ENCODE measurements at regions not wholly inside any gene's neighbourhood (a gene's known extent, or its start where the extent isn't known, plus 50 kb on each side); places are given as distances from the start of the nearest gene placed in this dataset.

- TF ChIP-seq CTCF (IDR thresholded peaks at IDR 0.05; ENCODE audit: low read depth, low read length, missing control alignments) = no peak
- no peak overlapping the region for H3K4me3 ChIP-seq (ENCODE audit: low read depth, low read length)
- no peak overlapping the region for H3K27ac ChIP-seq
- in situ Hi-C loops (cut with HindIII; ENCODE audit: low pct_ligation_motif_present, low sequenced_read_pairs) = no loop called here
- H3K27me3 ChIP-seq (replicated peaks) = no peaks in the 10 kb centered on the region
- H3K36me3 ChIP-seq (replicated peaks) = no peaks in the 10 kb centered on the region
- no peak for DNase-seq
These were observed 127.1 kb upstream of the PRPS1L1 start for GRCh38 chr7:18154726-18155125.

GRCh38 chr7:18157233-18157632 lies 129.6 kb upstream of the PRPS1L1 start:
- in situ Hi-C loops (cut with HindIII; ENCODE audit: low pct_ligation_motif_present, low sequenced_read_pairs) = no loop called here
- Histone ChIP-seq H3K27ac (no peak overlapping the region), H3K36me3 (replicated peaks) (no peaks in the 10 kb centered on the region), H3K4me3 (ENCODE audit: low read depth, low read length) (no peak overlapping the region), H3K27me3 (replicated peaks) (no peaks in the 10 kb centered on the region)
- DNase-seq = no peak
- TF ChIP-seq CTCF (IDR thresholded peaks at IDR 0.05; ENCODE audit: low read depth, low read length, missing control alignments) = no peak

- TF ChIP-seq CTCF (IDR thresholded peaks at IDR 0.05; ENCODE audit: low read depth, low read length, missing control alignments) = no peak
- no peaks in the 10 kb centered on the region for H3K36me3 ChIP-seq (replicated peaks)
These were observed 135.0 kb upstream of the PRPS1L1 start for GRCh38 chr7:18162657-18163056.

GRCh38 chr7:18163091-18163490 lies 135.4 kb upstream of the PRPS1L1 start:
- no peak overlapping the region for H3K4me3 ChIP-seq (ENCODE audit: low read depth, low read length)
- DNase-seq = no peak
- H3K27ac ChIP-seq = no peak overlapping the region
- no peaks in the 10 kb centered on the region for H3K36me3 ChIP-seq (replicated peaks)
- no peak for TF ChIP-seq CTCF (IDR thresholded peaks at IDR 0.05; ENCODE audit: low read depth, low read length, missing control alignments)
- H3K27me3 ChIP-seq (replicated peaks) = no peaks in the 10 kb centered on the region
- in situ Hi-C loops (cut with HindIII; ENCODE audit: low pct_ligation_motif_present, low sequenced_read_pairs) = no loop called here

More at GRCh38 chr7:18162657-18163056, 135.0 kb upstream of the PRPS1L1 start:
- Histone ChIP-seq H3K27ac (no peak overlapping the region), H3K4me3 (ENCODE audit: low read depth, low read length) (no peak overlapping the region), H3K27me3 (replicated peaks) (no peaks in the 10 kb centered on the region)
- in situ Hi-C loops (cut with HindIII; ENCODE audit: low pct_ligation_motif_present, low sequenced_read_pairs) = no loop called here
- no peak for DNase-seq

- in situ Hi-C loops (cut with HindIII; ENCODE audit: low pct_ligation_motif_present, low sequenced_read_pairs) = no loop called here
- no peak for DNase-seq
- TF ChIP-seq CTCF (IDR thresholded peaks at IDR 0.05; ENCODE audit: low read depth, low read length, missing control alignments) = no peak
- H3K4me3 ChIP-seq (ENCODE audit: low read depth, low read length) = no peak overlapping the region
- H3K36me3 ChIP-seq (replicated peaks) = no peaks in the 10 kb centered on the region
- H3K27ac ChIP-seq = no peak overlapping the region
- H3K27me3 ChIP-seq (replicated peaks) = no peaks in the 10 kb centered on the region
These were observed 137.5 kb upstream of the PRPS1L1 start for GRCh38 chr7:18165166-18165565.

- in situ Hi-C loops (cut with HindIII; ENCODE audit: low pct_ligation_motif_present, low sequenced_read_pairs) = no loop called here
- no peak for DNase-seq
- no peak for TF ChIP-seq CTCF (IDR thresholded peaks at IDR 0.05; ENCODE audit: low read depth, low read length, missing control alignments)
These were observed 138.4 kb upstream of the PRPS1L1 start for GRCh38 chr7:18166002-18166401.

More at GRCh38 chr7:18166002-18166401, 138.4 kb upstream of the PRPS1L1 start:
- H3K27ac ChIP-seq = no peak overlapping the region
- no peak overlapping the region for H3K4me3 ChIP-seq (ENCODE audit: low read depth, low read length)
- no peaks in the 10 kb centered on the region for H3K27me3 ChIP-seq (replicated peaks)
- H3K36me3 ChIP-seq (replicated peaks) = no peaks in the 10 kb centered on the region
